ENCODE measurements at regions not wholly inside any gene's neighbourhood (a gene's known extent, or its start where the extent isn't known, plus 50 kb on each side); places are given as distances from the start of the nearest gene placed in this dataset.

- Histone ChIP-seq H3K4me2 (ENCODE audit: extremely low read depth, insufficient read depth, low read length) (no peak overlapping the region), H3K27me3 (ENCODE audit: control insufficient read depth, insufficient read depth, low read length) (no peaks in the 10 kb centered on the region), H3K4me1 (ENCODE audit: control insufficient read depth, extremely low read depth, insufficient read depth, low read length) (no peaks in the 10 kb centered on the region)
These were observed 1260.9 kb upstream of the SORCS1 start for GRCh38 chr10:108425283-108425964.

GRCh38 chr10:108424656-108425055, 1260.2 kb upstream of the SORCS1 start:
- H3K27me3 ChIP-seq (ENCODE audit: control insufficient read depth, insufficient read depth, low read length) = no peaks in the 10 kb centered on the region
- no peak for TF ChIP-seq CTCF (conservative IDR thresholded peaks at IDR 0.05 in 1 of 2, IDR thresholded peaks at IDR 0.05 in 1 of 2; ENCODE audit: low read depth in 1 of 2, low read length in 2 of 2)
- no peak for TF ChIP-seq EZH2 (IDR thresholded peaks at IDR 0.05; ENCODE audit: low read length, missing control alignments)
- no peak overlapping the region for H3K4me3 ChIP-seq (replicated peaks in 1 of 4; ENCODE audit: control extremely low read depth in 1 of 4, insufficient read depth in 1 of 4, low read depth in 3 of 4, low read length in 4 of 4)
- no peak overlapping the region for H3K4me2 ChIP-seq (ENCODE audit: extremely low read depth, insufficient read depth, low read length)
- no peaks in the 10 kb centered on the region for H3K36me3 ChIP-seq (ENCODE audit: control insufficient read depth, insufficient read depth, low read length)
- H4K20me1 ChIP-seq (ENCODE audit: control insufficient read depth, extremely low read depth, insufficient read depth, low read length) = no peaks in the 10 kb centered on the region
- H3K27ac ChIP-seq (ENCODE audit: insufficient read depth, low read length) = no peak overlapping the region
- no peak overlapping the region for H3K9ac ChIP-seq (ENCODE audit: insufficient read depth, low read length)
- H3K4me1 ChIP-seq (ENCODE audit: control insufficient read depth, extremely low read depth, insufficient read depth, low read length) = no peaks in the 10 kb centered on the region
- no peaks in the 10 kb centered on the region for H3K9me3 ChIP-seq (ENCODE audit: control insufficient read depth, insufficient read depth, low read depth, low read length)
- no peak overlapping the region for H2AFZ ChIP-seq (ENCODE audit: low read length)
- peak; percentile 45 to 72 for DNase-seq (ENCODE audit: low read depth in 2 of 2)
- H3K79me2 ChIP-seq (ENCODE audit: control insufficient read depth, insufficient read depth, low read length) = no peaks in the 10 kb centered on the region

More at GRCh38 chr10:108425283-108425964, 1260.9 kb upstream of the SORCS1 start:
- Histone ChIP-seq H3K9me3 (ENCODE audit: control insufficient read depth, insufficient read depth, low read depth, low read length) (no peaks in the 10 kb centered on the region), H3K4me3 (replicated peaks in 1 of 4; ENCODE audit: control extremely low read depth in 1 of 4, insufficient read depth in 1 of 4, low read depth in 3 of 4, low read length in 4 of 4) (no peak overlapping the region), H4K20me1 (ENCODE audit: control insufficient read depth, extremely low read depth, insufficient read depth, low read length) (no peaks in the 10 kb centered on the region), H2AFZ (ENCODE audit: low read length) (no peak overlapping the region), H3K79me2 (ENCODE audit: control insufficient read depth, insufficient read depth, low read length) (no peaks in the 10 kb centered on the region), H3K9ac (ENCODE audit: insufficient read depth, low read length) (no peak overlapping the region), H3K27ac (ENCODE audit: insufficient read depth, low read length) (no peak overlapping the region), H3K36me3 (ENCODE audit: control insufficient read depth, insufficient read depth, low read length) (no peaks in the 10 kb centered on the region)
- DNase-seq (ENCODE audit: low read depth in 2 of 2) = peak in 1 of 2 donors; percentile 10
- TF ChIP-seq EZH2 (IDR thresholded peaks at IDR 0.05; ENCODE audit: low read length, missing control alignments) (no peak), CTCF (conservative IDR thresholded peaks at IDR 0.05 in 1 of 2, IDR thresholded peaks at IDR 0.05 in 1 of 2; ENCODE audit: low read depth in 1 of 2, low read length in 2 of 2) (no peak)

DNA sequence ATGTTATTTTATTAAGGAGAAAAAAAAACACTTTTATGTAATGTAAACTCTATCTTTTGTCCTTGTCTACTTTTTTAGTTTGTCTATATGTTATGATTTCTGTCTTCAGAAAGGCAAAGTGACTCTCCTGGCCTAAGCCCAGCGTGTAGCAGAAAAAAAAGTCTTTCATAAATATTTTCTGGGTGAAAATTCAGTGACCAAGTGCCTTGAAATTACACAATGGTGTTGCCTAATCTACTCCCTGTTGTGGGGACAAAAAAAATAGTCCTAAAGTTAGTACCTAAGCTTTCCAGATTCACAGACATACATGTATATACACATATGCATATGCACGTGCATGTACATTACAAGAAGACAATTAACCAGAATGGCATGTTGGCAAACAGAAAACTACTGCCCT, 1257.8 kb upstream of the SORCS1 start:
- H3K4me2 ChIP-seq (ENCODE audit: extremely low read depth, insufficient read depth, low read length) = no peak overlapping the region
- no peaks in the 10 kb centered on the region for H3K27me3 ChIP-seq (ENCODE audit: control insufficient read depth, insufficient read depth, low read length)
- H3K27ac ChIP-seq (ENCODE audit: insufficient read depth, low read length) = no peak overlapping the region
- no peak overlapping the region for H3K9ac ChIP-seq (ENCODE audit: insufficient read depth, low read length)
- TF ChIP-seq CTCF (conservative IDR thresholded peaks at IDR 0.05 in 1 of 2, IDR thresholded peaks at IDR 0.05 in 1 of 2; ENCODE audit: low read depth in 1 of 2, low read length in 2 of 2) = no peak
- no peak for TF ChIP-seq EZH2 (IDR thresholded peaks at IDR 0.05; ENCODE audit: low read length, missing control alignments)
- no peaks in the 10 kb centered on the region for H3K79me2 ChIP-seq (ENCODE audit: control insufficient read depth, insufficient read depth, low read length)
- H3K4me3 ChIP-seq (replicated peaks in 1 of 4; ENCODE audit: control extremely low read depth in 1 of 4, insufficient read depth in 1 of 4, low read depth in 3 of 4, low read length in 4 of 4) = no peak overlapping the region
- H3K9me3 ChIP-seq (ENCODE audit: control insufficient read depth, insufficient read depth, low read depth, low read length) = no peaks in the 10 kb centered on the region
- H4K20me1 ChIP-seq (ENCODE audit: control insufficient read depth, extremely low read depth, insufficient read depth, low read length) = no peaks in the 10 kb centered on the region
- no peaks in the 10 kb centered on the region for H3K4me1 ChIP-seq (ENCODE audit: control insufficient read depth, extremely low read depth, insufficient read depth, low read length)
- no peaks in the 10 kb centered on the region for H3K36me3 ChIP-seq (ENCODE audit: control insufficient read depth, insufficient read depth, low read length)
- no peak for DNase-seq (ENCODE audit: low read depth in 2 of 2)
- H2AFZ ChIP-seq (ENCODE audit: low read length) = no peak overlapping the region

Data from fibroblast of lung (primary cell).